ENCODE measurements at regions not wholly inside any gene's neighbourhood (a gene's known extent, or its start where the extent isn't known, plus 50 kb on each side); places are given as distances from the start of the nearest gene placed in this dataset.
"Not testable (repeated sequence)": the region's sequence is repeated elsewhere in the genome, so short reads cannot be mapped to it uniquely, and the experiment has no call there.

GRCh38 chr22:48718818-48719500 lies 1108.7 kb downstream of the BRD1 start:
- no peak for DNase-seq

- no peak for DNase-seq
Observed at GRCh38 chr22:48717883-48718817, 1109.5 kb downstream of the BRD1 start.

- no peak for DNase-seq
Observed at GRCh38 chr22:48717076-48717810, 1110.4 kb downstream of the BRD1 start.

DNA sequence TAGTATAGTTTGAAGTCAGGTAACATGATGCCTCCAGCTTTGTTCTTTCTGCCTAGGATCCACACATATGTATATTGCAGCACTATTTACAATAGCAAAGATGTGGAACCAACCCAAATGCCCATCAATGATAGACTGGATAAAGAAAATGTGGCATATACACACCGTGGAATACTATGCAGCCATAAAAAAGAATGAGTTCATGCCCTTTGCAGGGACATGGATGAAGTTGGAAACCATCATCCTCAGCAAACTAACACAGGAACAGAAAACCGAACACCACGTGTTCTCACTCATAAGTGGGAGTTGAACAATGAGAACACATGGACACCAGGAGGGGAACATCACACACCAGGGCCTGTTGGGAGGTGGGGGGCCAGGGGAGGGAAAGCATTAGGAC lies 1111.5 kb downstream of the BRD1 start:
- DNase-seq = not testable (repeated sequence)

GRCh38 chr22:48715511-48715910 lies 1112.2 kb downstream of the BRD1 start:
- DNase-seq = no peak

- no peak for DNase-seq
Observed at GRCh38 chr22:48714231-48714630, 1113.4 kb downstream of the BRD1 start.

- no peak for DNase-seq
Observed at GRCh38 chr22:48713272-48714205, 1114.1 kb downstream of the BRD1 start.

DNA sequence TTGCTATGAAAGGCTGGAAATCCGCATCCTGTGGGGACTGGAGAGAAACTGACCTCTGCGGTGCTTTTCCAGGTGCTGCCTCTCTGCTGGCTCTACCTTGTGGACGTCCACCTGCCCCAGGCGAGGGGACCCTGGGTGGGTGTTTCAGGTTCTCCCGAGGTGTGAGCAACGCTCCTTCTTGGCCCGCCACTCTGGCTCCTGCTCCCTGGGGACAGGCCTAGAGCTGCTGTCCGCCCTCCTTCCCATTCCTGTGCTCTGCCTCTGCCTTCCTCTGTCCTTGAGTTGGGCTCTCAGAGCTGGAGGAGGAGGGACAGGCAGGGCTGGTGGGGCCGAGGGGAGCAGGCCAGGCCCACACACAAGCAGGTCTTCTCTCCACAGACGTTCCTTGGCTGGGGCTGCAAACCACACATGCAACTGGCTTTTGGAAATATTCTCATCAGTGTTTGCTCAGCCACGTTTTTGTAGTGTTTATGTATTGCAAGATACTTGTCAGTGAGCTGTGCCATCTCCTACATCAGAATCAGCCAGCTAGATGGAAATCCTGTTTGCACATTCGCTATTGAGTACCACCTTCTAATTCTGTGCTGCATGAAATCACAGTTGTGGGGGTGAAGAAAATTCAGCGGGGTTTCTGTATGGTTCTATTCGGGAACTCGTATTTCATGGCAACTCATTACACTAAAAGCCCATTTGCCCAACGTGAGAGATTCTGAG lies 1115.0 kb downstream of the BRD1 start:
- no peak for DNase-seq

DNA sequence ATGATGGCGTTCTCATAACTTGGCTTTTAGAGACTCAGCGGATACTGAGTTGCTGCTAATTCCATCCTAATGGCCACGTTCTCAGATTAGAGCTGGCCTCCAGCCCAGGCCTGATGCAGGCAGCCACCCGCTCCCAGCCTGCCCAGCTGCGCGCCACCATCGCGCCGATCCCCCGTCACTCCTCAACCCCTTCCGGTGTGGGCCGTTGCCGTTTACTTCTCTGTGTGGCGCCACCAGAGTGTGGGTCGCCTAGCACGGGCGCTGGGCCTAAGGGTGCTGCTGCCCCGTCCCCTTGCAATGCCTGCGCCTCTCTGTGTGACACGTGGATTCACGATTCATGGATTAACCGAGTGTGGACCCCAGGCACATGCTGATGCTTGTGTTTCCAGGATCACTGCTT lies 1116.0 kb downstream of the BRD1 start:
- DNase-seq = no peak

DNA sequence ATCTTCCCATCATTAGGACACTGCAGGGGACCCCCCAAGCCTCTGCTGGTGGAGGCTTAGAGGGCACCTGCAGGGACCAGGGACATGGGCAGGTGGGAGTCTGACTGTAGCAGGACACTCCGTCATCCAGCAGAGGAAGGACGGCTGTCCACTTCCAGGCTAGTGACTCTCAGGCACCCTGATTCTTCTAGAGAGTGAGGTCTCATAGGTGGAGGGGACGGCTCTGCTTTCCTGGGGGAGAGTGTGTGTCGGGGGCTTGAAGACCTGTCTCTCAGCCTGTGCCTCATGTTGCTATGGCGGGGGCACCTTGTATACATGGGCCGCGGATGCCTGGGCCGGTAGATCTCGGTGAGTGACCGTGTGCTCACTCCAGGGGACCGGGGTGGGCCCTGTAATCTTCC lies 1116.6 kb downstream of the BRD1 start:
- no peak for DNase-seq

GRCh38 chr22:48710410-48710809 lies 1117.3 kb downstream of the BRD1 start:
- DNase-seq = no peak

DNA sequence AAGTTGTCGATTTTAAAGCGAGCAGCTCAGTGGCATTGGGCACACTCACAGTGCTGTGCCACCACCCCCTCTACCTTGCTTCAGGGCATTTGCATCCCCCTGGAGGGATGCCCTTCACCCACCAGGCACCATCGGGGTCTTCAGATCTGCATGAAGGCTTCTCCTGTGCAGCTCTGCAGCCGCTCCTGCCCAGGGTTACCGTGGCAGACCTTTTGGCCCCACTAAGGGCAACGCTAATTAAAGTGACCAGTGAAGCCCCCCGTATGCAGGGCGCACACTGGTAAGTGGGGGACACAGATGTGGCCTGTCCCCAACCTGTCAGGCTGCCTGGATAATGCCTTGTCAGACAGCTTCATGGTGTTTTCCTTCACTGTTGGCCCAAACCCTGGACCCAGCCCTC lies 1117.7 kb downstream of the BRD1 start:
- no peak for DNase-seq

GRCh38 chr22:48709453-48709852 lies 1118.2 kb downstream of the BRD1 start:
- no peak for DNase-seq

DNA sequence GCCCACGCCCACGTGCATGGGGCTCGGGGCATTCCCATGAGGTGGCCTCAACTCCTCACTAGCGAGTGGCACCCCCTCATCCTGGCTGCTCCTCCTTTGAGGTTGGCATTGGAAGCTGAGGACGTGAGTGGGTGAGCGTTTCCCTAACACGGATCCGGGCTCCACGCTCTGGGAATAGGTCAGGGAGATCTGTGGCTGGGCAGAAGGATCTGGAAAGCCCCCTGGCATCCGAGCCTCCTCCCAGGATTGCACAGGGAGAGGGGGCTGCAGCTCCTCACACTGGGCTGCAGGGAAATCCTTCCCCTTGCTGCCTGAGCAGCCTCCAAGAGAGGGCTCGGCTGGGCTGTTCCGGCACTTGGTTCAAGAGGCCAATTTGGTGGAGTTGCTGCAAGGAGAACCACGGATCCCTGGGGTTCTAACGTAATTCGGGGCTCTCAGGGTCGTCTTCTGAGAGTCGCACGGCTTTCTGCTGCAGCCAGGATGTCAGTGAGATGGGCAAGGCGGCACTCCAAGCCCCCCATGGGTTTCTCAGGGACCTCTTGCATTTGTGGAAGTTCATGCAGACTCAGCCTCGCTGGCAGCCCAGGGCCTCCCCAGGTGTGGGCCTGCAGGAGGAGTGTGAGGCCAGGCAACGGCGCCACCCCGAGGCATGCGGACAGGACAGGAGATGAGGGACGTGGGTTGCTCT lies 1119.0 kb downstream of the BRD1 start:
- DNase-seq = no peak

GRCh38 chr22:48707763-48708557 lies 1119.7 kb downstream of the BRD1 start:
- no peak for DNase-seq

DNA sequence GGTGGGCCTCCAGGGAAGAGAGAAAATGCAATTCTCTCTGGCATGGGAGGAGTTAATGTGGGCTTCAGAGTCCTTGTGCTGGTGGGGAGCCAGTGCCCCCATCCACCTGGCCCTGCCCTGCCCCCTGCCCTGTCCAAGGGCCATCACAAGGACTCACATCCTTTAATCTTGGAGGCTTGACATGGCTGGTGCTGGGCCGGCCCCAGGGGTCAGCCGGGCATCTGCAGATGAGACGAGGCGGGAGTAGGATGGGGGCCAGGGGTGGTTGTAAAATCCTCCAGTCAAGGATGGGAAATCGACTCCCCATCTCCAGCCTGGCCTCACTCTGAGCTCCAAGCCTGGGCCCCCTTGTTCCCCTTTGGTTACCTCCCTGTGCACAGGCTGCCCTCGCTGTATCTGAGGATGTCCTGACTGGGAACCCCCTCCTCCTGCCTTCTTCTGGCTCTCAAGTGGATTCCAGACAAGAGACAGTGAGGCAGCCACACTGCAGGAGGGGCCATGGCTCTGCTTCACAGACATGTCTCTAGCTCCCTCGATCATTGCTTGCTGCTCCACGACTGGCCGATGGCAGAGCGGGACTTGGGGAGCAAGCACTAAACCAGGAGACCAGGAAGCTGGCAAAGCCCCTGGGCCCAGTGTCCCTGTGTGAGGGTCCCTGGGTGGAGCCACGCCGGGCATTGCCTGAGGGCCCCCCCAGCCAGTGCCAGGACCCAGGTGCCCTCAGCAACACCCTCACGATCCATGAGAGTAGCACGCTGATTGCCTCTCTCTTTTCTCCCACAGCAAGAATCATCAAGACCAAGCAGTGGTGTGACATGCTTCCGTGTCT lies 1120.5 kb downstream of the BRD1 start:
- no peak for DNase-seq

DNA sequence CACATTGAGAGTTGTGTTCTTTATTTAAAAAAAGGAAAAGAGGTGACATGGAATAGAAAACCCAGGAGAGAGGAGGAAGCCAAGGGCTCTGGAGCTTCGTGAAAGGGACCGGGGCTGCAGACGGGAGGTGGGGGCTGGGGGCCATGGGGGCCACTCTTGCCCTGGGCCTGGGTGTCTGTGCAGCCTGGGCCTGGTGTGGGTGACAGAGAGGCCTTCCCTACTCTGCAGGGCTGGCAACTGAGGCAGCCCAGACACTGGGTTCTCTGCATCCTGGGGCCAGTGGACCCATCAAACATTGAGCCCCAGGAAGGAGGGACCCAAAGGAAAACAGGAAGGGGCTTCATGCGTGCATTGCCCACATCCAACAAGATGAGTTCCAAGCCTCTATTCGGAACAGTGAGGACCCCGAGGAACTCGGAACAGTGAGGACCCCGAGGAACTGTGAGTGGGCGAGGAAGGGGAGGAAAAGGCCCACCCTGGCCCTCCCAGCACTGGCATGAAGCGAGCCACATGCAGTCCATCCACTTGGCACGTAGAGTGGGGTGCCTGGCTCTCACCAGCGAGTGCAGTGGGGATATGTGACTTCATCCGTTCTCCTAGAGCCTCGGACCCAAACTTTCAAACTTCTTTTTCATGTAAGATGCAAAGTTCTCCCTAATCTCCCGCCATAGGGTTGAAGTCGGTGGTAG lies 1121.6 kb downstream of the BRD1 start:
- no peak for DNase-seq

- DNase-seq = no peak
Observed at GRCh38 chr22:48705159-48705916, 1122.3 kb downstream of the BRD1 start.

Data from activated CD4-positive, alpha-beta T cell treated with anti-CD3 and anti-CD28 coated beads for 1 hour (primary cell).